Smooth muscle cell (in vitro differentiated cells): ENCODE measurements at regions not wholly inside any gene's neighbourhood (a gene's known extent, or its start where the extent isn't known, plus 50 kb on each side); places are given as distances from the start of the nearest gene placed in this dataset.

Source experiments
- DNase-seq: peaks from one replicate; lab custom pipeline; 2025; ENCODE audit not compliant: unreplicated experiment; lab: John Stamatoyannopoulos, UW
- H2AFZ ChIP-seq: fragments of 200-600 bp; sonication (generic); 2 replicates; pipeline ENCODE4 v1.6.0; 2016; ENCODE audit warnings: antibody characterized with exemption, low read depth, mild to moderate bottlenecking
- H3F3A ChIP-seq: fragments of 200-600 bp; sonication (generic); 2 replicates; pipeline ENCODE4 v1.6.0; 2017; ENCODE audit warnings: antibody characterized with exemption, low read depth
- H3K27ac ChIP-seq: fragments of 200-600 bp; sonication (generic); 2 replicates; pipeline ENCODE4 v1.5.1; 2016; ENCODE audit warnings: low read depth, mild to moderate bottlenecking
- H3K27me3 ChIP-seq: fragments of 200-600 bp; sonication (generic); 2 replicates; pipeline ENCODE4 v1.6.1; 2016; ENCODE audit warnings: low read depth, mild to moderate bottlenecking
- H3K36me3 ChIP-seq: fragments of 200-600 bp; sonication (generic); 2 replicates; pipeline ENCODE4 v1.5.1; 2016; ENCODE audit warnings: low read depth
- H3K4me1 ChIP-seq: fragments of 200-600 bp; sonication (generic); 2 replicates; pipeline ENCODE4 v1.5.1; 2016; ENCODE audit warnings: low read depth
- H3K4me2 ChIP-seq: fragments of 200-600 bp; sonication (generic); 2 replicates; pipeline ENCODE4 v1.6.0; 2016; ENCODE audit warnings: mild to moderate bottlenecking
- H3K4me3 ChIP-seq: fragments of 200-600 bp; sonication (generic); 2 replicates; pipeline ENCODE4 v1.5.1; 2016; ENCODE audit warnings: mild to moderate bottlenecking
- H3K79me2 ChIP-seq: fragments of 200-600 bp; sonication (generic); 2 replicates; pipeline ENCODE4 v1.6.0; 2016; ENCODE audit warnings: low read depth, mild to moderate bottlenecking
- H3K9ac ChIP-seq: fragments of 200-600 bp; sonication (generic); 2 replicates; pipeline ENCODE4 v1.6.0; 2016; ENCODE audit warnings: low read depth
- H3K9me3 ChIP-seq: fragments of 200-600 bp; sonication (generic); replicated peaks from 2 replicates; pipeline ENCODE4 v1.5.1; 2016; ENCODE audit warnings: low read depth
- H4K20me1 ChIP-seq: fragments of 200-600 bp; sonication (generic); 2 replicates; pipeline ENCODE4 v1.6.0; 2016; ENCODE audit warnings: low read depth
- CTCF ChIP-seq: fragments of 200-600 bp; sonication (generic); IDR thresholded peaks from 2 replicates; pipeline ENCODE4 v1.5.1; 2017; ENCODE audit warnings: borderline replicate concordance, mild to moderate bottlenecking, antibody characterized with exemption; ENCODE audit not compliant: insufficient read depth, poor library complexity, severe bottlenecking
- WGBS: methylation state at CpG from one replicate; pipeline ENCODE4 v1.1.7; 2016; ENCODE audit warnings: low lambda C conversion rate; 5-methylcytosine and 5-hydroxymethylcytosine counted together

GRCh38 chr21:32167513-32167912 is 111.3 kb downstream of the MIS18A start:
- Histone ChIP-seq H3K4me3 (no peak overlapping the region), H2AFZ (no peak overlapping the region), H3K79me2 (no peaks in the 10 kb centered on the region), H3K4me1 (no peaks in the 10 kb centered on the region), H3K9me3 (no peaks in the 10 kb centered on the region), H3K27ac (no peak overlapping the region), H3K4me2 (no peak overlapping the region), H4K20me1 (no peaks in the 10 kb centered on the region), H3F3A (no peaks in the 10 kb centered on the region), H3K27me3 (no peaks in the 10 kb centered on the region), H3K36me3 (no peaks in the 10 kb centered on the region), H3K9ac (no peak overlapping the region)
- no peak for DNase-seq
- no peak for TF ChIP-seq CTCF

GRCh38 chr21:32163386-32163785 is 115.5 kb downstream of the MIS18A start:
- no peak overlapping the region for H3K4me3 ChIP-seq
- WGBS = 86% methylated on average over 2 of the region's 2 CpGs

GRCh38 chr21:32162727-32163320 is 116.0 kb downstream of the MIS18A start:
- H3K27me3 ChIP-seq = no peaks in the 10 kb centered on the region
- H3K27ac ChIP-seq = no peak overlapping the region
- no peak for TF ChIP-seq CTCF
- DNase-seq = no peak
- H2AFZ ChIP-seq = no peak overlapping the region
- no peak overlapping the region for H3K4me3 ChIP-seq
- no peak overlapping the region for H3K9ac ChIP-seq
- H3K79me2 ChIP-seq = no peaks in the 10 kb centered on the region
- no peaks in the 10 kb centered on the region for H3F3A ChIP-seq
- no peaks in the 10 kb centered on the region for H3K9me3 ChIP-seq
- H3K4me2 ChIP-seq = no peak overlapping the region
- H3K4me1 ChIP-seq = no peaks in the 10 kb centered on the region
- H4K20me1 ChIP-seq = no peaks in the 10 kb centered on the region
- 81% methylated on average over 6 of the region's 6 CpGs for WGBS
- no peaks in the 10 kb centered on the region for H3K36me3 ChIP-seq

More at GRCh38 chr21:32163386-32163785, 115.5 kb downstream of the MIS18A start:
- Histone ChIP-seq H3K4me2 (no peak overlapping the region), H3K27ac (no peak overlapping the region), H3K9ac (no peak overlapping the region), H3K36me3 (no peaks in the 10 kb centered on the region), H3K9me3 (no peaks in the 10 kb centered on the region), H3K79me2 (no peaks in the 10 kb centered on the region), H3F3A (no peaks in the 10 kb centered on the region), H3K4me1 (no peaks in the 10 kb centered on the region), H3K27me3 (no peaks in the 10 kb centered on the region), H2AFZ (no peak overlapping the region), H4K20me1 (no peaks in the 10 kb centered on the region)
- no peak for TF ChIP-seq CTCF
- DNase-seq = no peak

GRCh38 chr21:32155226-32155625 is 123.6 kb downstream of the MIS18A start:
- Histone ChIP-seq H3K4me2 (no peak overlapping the region), H4K20me1 (no peaks in the 10 kb centered on the region), H3K9me3 (no peaks in the 10 kb centered on the region), H3K27ac (no peak overlapping the region), H3F3A (no peaks in the 10 kb centered on the region), H3K36me3 (no peaks in the 10 kb centered on the region), H3K79me2 (no peaks in the 10 kb centered on the region), H3K27me3 (no peaks in the 10 kb centered on the region), H2AFZ (no peak overlapping the region), H3K9ac (no peak overlapping the region), H3K4me1 (no peaks in the 10 kb centered on the region), H3K4me3 (no peak overlapping the region)
- WGBS = 86% methylated on average over 2 of the region's 2 CpGs
- DNase-seq = no peak
- TF ChIP-seq CTCF = no peak
